Progenitor cell of endocrine pancreas (in vitro differentiated cells): ENCODE measurements at regions not wholly inside any gene's neighbourhood (a gene's known extent, or its start where the extent isn't known, plus 50 kb on each side); places are given as distances from the start of the nearest gene placed in this dataset.
A peak's percentile ranks its signal among the peaks of the same experiment; 100 is the strongest.

ENCODE experiments used
- DNase-seq: peaks from one replicate; pipeline ENCODE4 v3.0.0; 2021; ENCODE audit warnings: low spot score; ENCODE audit not compliant: unreplicated experiment
- H3K27ac Mint-ChIP-seq: 2 replicates; pipeline ENCODE4 v1.8.0; 2021; ENCODE audit warnings: mild to moderate bottlenecking, moderate library complexity, mixed read lengths
- H3K27me3 Mint-ChIP-seq: 2 replicates; pipeline ENCODE4 v1.8.0; 2021; ENCODE audit warnings: mixed read lengths
- H3K36me3 Mint-ChIP-seq: 2 replicates; pipeline ENCODE4 v1.8.0; 2022; ENCODE audit warnings: mixed read lengths; ENCODE audit not compliant: insufficient read depth
- H3K4me1 Mint-ChIP-seq: 2 replicates; pipeline ENCODE4 v1.8.0; 2021; ENCODE audit warnings: low read depth, mixed read lengths
- H3K4me3 Mint-ChIP-seq: 2 replicates; pipeline ENCODE4 v1.8.0; 2021; ENCODE audit warnings: low read depth, mild to moderate bottlenecking, moderate library complexity, mixed read lengths
- H3K9me3 Mint-ChIP-seq: 2 replicates; pipeline ENCODE4 v1.8.0; 2021; ENCODE audit warnings: low read depth, mixed read lengths
- TF ChIP-seq, protein P1 (sequence below): fragments of 200-600 bp; sonication (generic); IDR thresholded peaks from one replicate; pipeline ENCODE4 v1.5.0; 2021; ENCODE audit warnings: antibody characterized with exemption, mild to moderate bottlenecking; ENCODE audit not compliant: unreplicated experiment

DNA sequence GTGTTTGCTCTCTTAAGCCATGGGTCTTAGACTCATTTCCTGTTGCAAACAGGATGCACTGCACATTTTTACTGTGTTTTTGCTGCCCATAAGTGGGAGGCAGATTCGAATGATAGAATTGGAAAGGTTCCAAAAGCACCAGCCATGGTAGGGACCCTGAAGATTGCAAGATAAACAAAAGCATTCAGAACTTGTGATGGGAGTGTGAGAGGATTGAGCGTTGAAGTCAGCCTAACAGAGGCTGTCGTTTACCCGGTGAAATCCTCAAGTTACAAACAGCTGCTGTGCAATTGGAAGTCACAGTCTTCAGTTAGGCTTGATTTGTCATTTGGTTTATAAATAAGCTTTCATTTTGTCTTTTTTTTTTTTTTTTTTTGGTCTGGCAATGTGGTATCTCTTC, 192.7 kb upstream of the MKI67 start:
- Mint-ChIP-seq H3K9me3 (no peaks in the 10 kb centered on the region), H3K4me1 (peaks cover 10% of the 10 kb centered on the region), H3K36me3 (no peaks in the 10 kb centered on the region), H3K27me3 (peaks cover 33% of the 10 kb centered on the region), H3K4me3 (no peak overlapping the region), H3K27ac (no peak overlapping the region)
- TF ChIP-seq, protein P1, sequence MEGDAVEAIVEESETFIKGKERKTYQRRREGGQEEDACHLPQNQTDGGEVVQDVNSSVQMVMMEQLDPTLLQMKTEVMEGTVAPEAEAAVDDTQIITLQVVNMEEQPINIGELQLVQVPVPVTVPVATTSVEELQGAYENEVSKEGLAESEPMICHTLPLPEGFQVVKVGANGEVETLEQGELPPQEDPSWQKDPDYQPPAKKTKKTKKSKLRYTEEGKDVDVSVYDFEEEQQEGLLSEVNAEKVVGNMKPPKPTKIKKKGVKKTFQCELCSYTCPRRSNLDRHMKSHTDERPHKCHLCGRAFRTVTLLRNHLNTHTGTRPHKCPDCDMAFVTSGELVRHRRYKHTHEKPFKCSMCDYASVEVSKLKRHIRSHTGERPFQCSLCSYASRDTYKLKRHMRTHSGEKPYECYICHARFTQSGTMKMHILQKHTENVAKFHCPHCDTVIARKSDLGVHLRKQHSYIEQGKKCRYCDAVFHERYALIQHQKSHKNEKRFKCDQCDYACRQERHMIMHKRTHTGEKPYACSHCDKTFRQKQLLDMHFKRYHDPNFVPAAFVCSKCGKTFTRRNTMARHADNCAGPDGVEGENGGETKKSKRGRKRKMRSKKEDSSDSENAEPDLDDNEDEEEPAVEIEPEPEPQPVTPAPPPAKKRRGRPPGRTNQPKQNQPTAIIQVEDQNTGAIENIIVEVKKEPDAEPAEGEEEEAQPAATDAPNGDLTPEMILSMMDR, result no peak
- DNase-seq, result no peak

DNA sequence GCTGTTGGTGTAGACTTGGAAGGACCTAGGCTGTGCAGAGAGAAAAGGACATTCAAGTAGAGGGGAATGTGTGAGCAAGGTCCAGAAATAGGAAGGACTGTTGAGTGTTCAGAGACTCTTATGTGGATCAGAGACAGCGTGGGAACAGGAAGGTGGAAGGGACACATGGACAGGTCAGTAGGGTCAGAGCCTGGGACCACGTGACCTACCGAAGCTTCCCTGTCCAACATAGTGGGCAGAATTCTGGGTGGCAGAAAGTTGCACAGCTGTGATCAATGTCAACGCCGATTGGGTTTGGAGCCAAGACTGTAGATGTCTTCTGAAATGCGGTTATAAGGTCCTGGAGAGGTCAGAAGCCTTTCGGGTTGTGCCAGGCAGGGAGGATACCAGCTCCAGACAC, 195.9 kb upstream of the MKI67 start:
- no peaks in the 10 kb centered on the region for H3K9me3 Mint-ChIP-seq
- H3K4me3 Mint-ChIP-seq, result no peak overlapping the region
- DNase-seq, result no peak
- H3K27me3 Mint-ChIP-seq, result peaks cover 26% of the 10 kb centered on the region
- TF ChIP-seq, protein P1, result no peak
- no peaks in the 10 kb centered on the region for H3K4me1 Mint-ChIP-seq
- no peak overlapping the region for H3K27ac Mint-ChIP-seq
- no peaks in the 10 kb centered on the region for H3K36me3 Mint-ChIP-seq

DNA sequence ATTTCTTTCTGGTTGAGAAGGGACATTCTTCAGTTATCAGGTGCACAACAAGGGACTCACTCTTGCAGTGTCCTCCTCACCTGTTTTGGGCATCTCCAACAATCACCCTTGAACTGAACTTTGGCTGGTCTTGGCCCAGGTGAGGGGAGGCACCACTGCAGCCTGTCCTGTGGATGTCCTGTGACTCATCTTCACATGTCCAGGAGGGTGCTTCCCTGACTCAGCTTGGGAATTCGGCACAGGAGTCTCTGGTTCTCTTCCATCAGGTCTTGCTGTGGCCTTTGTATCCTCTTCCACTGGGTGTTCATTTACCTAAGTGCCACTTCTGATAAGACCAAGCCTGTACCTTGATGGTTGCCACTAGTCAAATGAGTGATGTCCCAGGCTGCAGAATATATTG, 196.7 kb upstream of the MKI67 start:
- TF ChIP-seq, protein P1, result no peak

DNA sequence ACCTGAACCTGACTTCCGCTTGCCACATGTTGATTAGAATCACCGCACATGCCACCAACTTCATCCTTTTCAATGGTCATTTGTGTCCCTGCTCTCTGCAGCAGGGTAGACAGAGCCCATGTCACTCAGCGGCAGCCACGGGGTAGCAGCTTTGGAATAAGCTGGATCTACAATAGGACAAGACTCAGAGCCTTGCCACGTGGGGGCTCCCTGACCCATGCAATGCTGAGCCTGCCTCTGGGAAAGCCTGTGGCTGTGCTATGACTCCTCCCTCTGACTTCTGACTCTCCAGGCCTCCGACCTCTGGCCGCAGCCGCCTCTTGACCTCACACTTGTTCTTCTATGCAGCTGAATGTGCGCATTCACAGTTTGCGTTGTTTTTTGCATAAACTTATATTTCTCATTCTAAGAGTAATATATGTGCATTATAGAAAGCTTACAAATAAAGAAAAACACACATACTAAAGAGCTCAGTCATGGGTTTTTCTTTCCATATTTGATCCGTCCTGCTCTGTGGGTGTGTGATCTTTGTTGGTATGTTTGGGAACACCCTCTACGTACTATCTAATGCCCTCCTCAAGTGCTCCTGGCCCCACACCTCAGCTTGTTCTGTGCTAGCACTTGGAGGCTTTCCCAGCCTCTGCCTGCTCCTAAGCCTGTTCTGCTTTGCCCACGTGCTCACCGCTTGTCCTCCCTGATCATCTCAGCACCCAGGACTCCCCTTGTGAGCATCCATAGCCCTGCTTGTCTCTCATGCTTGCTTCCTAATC, 198.0 kb upstream of the MKI67 start:
- H3K4me3 Mint-ChIP-seq, result no peak overlapping the region
- no peak for DNase-seq
- no peak overlapping the region for H3K27ac Mint-ChIP-seq
- TF ChIP-seq, protein P1, result peak; percentile 28
- H3K9me3 Mint-ChIP-seq, result peaks cover 3% of the 10 kb centered on the region
- H3K27me3 Mint-ChIP-seq, result peaks cover 26% of the 10 kb centered on the region
- H3K4me1 Mint-ChIP-seq, result no peaks in the 10 kb centered on the region
- no peaks in the 10 kb centered on the region for H3K36me3 Mint-ChIP-seq

More for the DNA sequence above, 196.7 kb upstream of the MKI67 start:
- Mint-ChIP-seq H3K27ac (no peak overlapping the region), H3K9me3 (no peaks in the 10 kb centered on the region), H3K4me3 (no peak overlapping the region), H3K4me1 (no peaks in the 10 kb centered on the region), H3K36me3 (no peaks in the 10 kb centered on the region), H3K27me3 (peaks cover 26% of the 10 kb centered on the region)
- DNase-seq, result no peak

DNA sequence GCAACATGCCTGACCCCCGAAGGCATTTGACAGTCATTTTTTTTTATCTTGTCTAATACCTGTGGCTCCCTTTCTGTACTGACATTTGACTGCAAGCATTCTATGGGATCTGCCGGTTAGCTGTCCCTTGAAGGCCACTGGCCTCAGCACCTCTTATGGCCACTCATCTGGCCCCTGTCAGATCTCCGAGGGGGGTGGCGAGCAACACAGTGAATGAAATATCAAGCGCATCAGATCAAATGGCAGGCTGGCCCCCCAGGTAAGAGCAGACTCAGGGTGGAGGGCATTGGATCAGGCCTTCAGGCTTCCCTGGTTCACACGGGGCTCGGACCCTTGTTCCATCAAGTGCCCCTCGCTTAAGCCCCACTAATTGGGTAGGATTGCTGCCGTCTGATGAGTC, 199.6 kb upstream of the MKI67 start:
- TF ChIP-seq, protein P1, result no peak
- no peak for DNase-seq
- Mint-ChIP-seq H3K27me3 (peaks cover 27% of the 10 kb centered on the region), H3K36me3 (no peaks in the 10 kb centered on the region), H3K9me3 (peaks cover 3% of the 10 kb centered on the region), H3K4me3 (no peak overlapping the region), H3K27ac (no peak overlapping the region), H3K4me1 (no peaks in the 10 kb centered on the region)
